Tibial nerve (tissue), 4 donors: ENCODE measurements at regions not wholly inside any gene's neighbourhood (a gene's known extent, or its start where the extent isn't known, plus 50 kb on each side); places are given as distances from the start of the nearest gene placed in this dataset.

Experiments used
- EP300 ChIP-seq, 2 donors: sonication (generic); formaldehyde crosslinking; IDR thresholded peaks; one replicate each; pipeline ENCODE4 v1.6.1; 2017; ENCODE audit warnings: antibody characterized with exemption in 2 of 2, mild to moderate bottlenecking in 1 of 2
- POLR2A ChIP-seq, 2 donors: fragments of 450-650 bp; IDR thresholded peaks; one replicate each; pipeline ENCODE4 v1.6.1; 2017; ENCODE audit warnings: antibody characterized with exemption in 2 of 2, mild to moderate bottlenecking in 2 of 2, moderate library complexity in 2 of 2
- TF ChIP-seq, protein P1 (sequence below), 5 experiments: fragments of 200-600 bp in 3 of 5; fragments of 450-650 bp in 2 of 5; sonication (generic) in 3 of 5; IDR thresholded peaks; one replicate each; pipeline ENCODE4 v1.5.1; 2016 to 2019; ENCODE audit warnings: antibody characterized with exemption in 5 of 5, mild to moderate bottlenecking in 3 of 5, moderate library complexity in 2 of 5

DNA sequence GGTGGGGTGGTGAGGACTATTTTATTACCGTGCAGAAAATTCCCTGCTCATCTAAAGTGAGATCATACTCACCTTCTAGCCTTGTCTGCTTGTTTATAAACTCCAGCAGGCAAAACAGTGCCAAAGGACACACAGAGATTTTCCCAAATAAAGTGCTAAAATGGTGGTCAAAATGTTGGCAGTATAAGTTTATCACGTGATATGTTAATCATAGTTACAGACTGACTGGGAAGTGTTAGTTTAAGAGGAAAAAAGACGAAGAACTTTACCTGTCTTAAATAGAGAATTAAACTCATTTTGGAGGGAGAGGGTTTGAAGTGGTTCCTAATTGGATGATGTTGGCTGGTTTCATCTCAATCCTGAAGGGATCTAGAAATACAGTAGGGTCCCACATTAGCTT, 691.7 kb upstream of the FANCL start:
- TF ChIP-seq POLR2A (IDR thresholded peaks at IDR 0.05) (no peak), EP300 (IDR thresholded peaks at IDR 0.05) (no peak)
- TF ChIP-seq, protein P1, sequence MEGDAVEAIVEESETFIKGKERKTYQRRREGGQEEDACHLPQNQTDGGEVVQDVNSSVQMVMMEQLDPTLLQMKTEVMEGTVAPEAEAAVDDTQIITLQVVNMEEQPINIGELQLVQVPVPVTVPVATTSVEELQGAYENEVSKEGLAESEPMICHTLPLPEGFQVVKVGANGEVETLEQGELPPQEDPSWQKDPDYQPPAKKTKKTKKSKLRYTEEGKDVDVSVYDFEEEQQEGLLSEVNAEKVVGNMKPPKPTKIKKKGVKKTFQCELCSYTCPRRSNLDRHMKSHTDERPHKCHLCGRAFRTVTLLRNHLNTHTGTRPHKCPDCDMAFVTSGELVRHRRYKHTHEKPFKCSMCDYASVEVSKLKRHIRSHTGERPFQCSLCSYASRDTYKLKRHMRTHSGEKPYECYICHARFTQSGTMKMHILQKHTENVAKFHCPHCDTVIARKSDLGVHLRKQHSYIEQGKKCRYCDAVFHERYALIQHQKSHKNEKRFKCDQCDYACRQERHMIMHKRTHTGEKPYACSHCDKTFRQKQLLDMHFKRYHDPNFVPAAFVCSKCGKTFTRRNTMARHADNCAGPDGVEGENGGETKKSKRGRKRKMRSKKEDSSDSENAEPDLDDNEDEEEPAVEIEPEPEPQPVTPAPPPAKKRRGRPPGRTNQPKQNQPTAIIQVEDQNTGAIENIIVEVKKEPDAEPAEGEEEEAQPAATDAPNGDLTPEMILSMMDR (IDR thresholded peaks at IDR 0.05): no peak
